ENCODE measurements at regions not wholly inside any gene's neighbourhood (a gene's known extent, or its start where the extent isn't known, plus 50 kb on each side); places are given as distances from the start of the nearest gene placed in this dataset.

DNA sequence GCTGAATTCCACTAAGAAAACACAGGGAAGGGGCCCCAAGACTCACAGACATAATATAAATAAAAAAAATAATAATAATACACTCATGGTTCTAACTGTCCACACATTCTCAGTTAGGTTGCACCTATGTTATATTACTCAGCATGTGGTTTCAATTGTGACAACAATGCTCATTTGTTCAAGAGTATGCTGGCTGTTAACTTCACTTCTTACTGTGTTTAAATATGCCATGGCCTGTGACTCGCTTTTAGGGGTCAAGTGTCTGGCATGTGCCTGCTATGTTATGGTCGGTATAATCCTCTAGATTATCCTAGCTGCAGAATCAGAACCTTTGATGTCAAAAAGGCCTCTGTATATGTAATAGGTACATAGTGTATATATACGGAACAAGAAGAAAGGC is 324.8 kb upstream of the INTU start:
- TF ChIP-seq, protein P1, sequence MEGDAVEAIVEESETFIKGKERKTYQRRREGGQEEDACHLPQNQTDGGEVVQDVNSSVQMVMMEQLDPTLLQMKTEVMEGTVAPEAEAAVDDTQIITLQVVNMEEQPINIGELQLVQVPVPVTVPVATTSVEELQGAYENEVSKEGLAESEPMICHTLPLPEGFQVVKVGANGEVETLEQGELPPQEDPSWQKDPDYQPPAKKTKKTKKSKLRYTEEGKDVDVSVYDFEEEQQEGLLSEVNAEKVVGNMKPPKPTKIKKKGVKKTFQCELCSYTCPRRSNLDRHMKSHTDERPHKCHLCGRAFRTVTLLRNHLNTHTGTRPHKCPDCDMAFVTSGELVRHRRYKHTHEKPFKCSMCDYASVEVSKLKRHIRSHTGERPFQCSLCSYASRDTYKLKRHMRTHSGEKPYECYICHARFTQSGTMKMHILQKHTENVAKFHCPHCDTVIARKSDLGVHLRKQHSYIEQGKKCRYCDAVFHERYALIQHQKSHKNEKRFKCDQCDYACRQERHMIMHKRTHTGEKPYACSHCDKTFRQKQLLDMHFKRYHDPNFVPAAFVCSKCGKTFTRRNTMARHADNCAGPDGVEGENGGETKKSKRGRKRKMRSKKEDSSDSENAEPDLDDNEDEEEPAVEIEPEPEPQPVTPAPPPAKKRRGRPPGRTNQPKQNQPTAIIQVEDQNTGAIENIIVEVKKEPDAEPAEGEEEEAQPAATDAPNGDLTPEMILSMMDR (IDR thresholded peaks at IDR 0.05; ENCODE audit: insufficient read depth, low read length) = no peak
- TF ChIP-seq POLR2AphosphoS5 (IDR thresholded peaks at IDR 0.05; ENCODE audit: low read depth) = no peak

All from HL-60 (cell line).